ENCODE measurements at regions not wholly inside any gene's neighbourhood (a gene's known extent, or its start where the extent isn't known, plus 50 kb on each side); places are given as distances from the start of the nearest gene placed in this dataset.

GRCh38 chr3:26449996-26450395 lies 172.6 kb upstream of the LRRC3B start:
- Histone ChIP-seq H3K79me2 (no peaks in the 10 kb centered on the region), H3K27me3 (ENCODE audit: control insufficient read depth, insufficient read depth, low read length) (no peaks in the 10 kb centered on the region), H2AFZ (no peak overlapping the region), H3K4me2 (ENCODE audit: low read length) (no peak overlapping the region), H3K27ac (no peak overlapping the region), H3K9ac (no peak overlapping the region), H3K4me1 (no peaks in the 10 kb centered on the region), H3K9me3 (ENCODE audit: control insufficient read depth, low read length) (no peaks in the 10 kb centered on the region), H3K4me3 (ENCODE audit: low read depth, low read length) (no peak overlapping the region), H3K36me3 (ENCODE audit: control insufficient read depth, insufficient read depth, low read length) (no peaks in the 10 kb centered on the region)
- no peak for TF ChIP-seq CTCF (IDR thresholded peaks at IDR 0.05)

GRCh38 chr3:26452363-26452762 lies 170.2 kb upstream of the LRRC3B start:
- H3K9me3 ChIP-seq (ENCODE audit: control insufficient read depth, low read length): no peaks in the 10 kb centered on the region
- H3K27ac ChIP-seq: no peak overlapping the region
- H3K79me2 ChIP-seq: no peaks in the 10 kb centered on the region
- H3K4me2 ChIP-seq (ENCODE audit: low read length): no peak overlapping the region
- no peaks in the 10 kb centered on the region for H3K4me1 ChIP-seq
- H3K27me3 ChIP-seq (ENCODE audit: control insufficient read depth, insufficient read depth, low read length): no peaks in the 10 kb centered on the region
- H3K9ac ChIP-seq: no peak overlapping the region
- no peak for TF ChIP-seq CTCF (IDR thresholded peaks at IDR 0.05)
- no peak overlapping the region for H2AFZ ChIP-seq
- no peak overlapping the region for H3K4me3 ChIP-seq (ENCODE audit: low read depth, low read length)
- H3K36me3 ChIP-seq (ENCODE audit: control insufficient read depth, insufficient read depth, low read length): no peaks in the 10 kb centered on the region

GRCh38 chr3:26460985-26461384 lies 161.6 kb upstream of the LRRC3B start:
- Histone ChIP-seq H3K79me2 (no peaks in the 10 kb centered on the region), H3K4me3 (ENCODE audit: low read depth, low read length) (no peak overlapping the region), H3K27ac (no peak overlapping the region), H3K4me1 (no peaks in the 10 kb centered on the region), H3K4me2 (ENCODE audit: low read length) (no peak overlapping the region), H3K9me3 (ENCODE audit: control insufficient read depth, low read length) (no peaks in the 10 kb centered on the region), H3K27me3 (ENCODE audit: control insufficient read depth, insufficient read depth, low read length) (no peaks in the 10 kb centered on the region), H3K36me3 (ENCODE audit: control insufficient read depth, insufficient read depth, low read length) (no peaks in the 10 kb centered on the region), H2AFZ (no peak overlapping the region), H3K9ac (no peak overlapping the region)
- TF ChIP-seq CTCF (IDR thresholded peaks at IDR 0.05): no peak

- Histone ChIP-seq H2AFZ (no peak overlapping the region), H3K4me3 (ENCODE audit: low read depth, low read length) (no peak overlapping the region), H3K9ac (no peak overlapping the region), H3K4me2 (ENCODE audit: low read length) (no peak overlapping the region), H3K27ac (no peak overlapping the region), H3K4me1 (no peaks in the 10 kb centered on the region), H3K79me2 (no peaks in the 10 kb centered on the region), H3K27me3 (ENCODE audit: control insufficient read depth, insufficient read depth, low read length) (no peaks in the 10 kb centered on the region), H3K36me3 (ENCODE audit: control insufficient read depth, insufficient read depth, low read length) (no peaks in the 10 kb centered on the region), H3K9me3 (ENCODE audit: control insufficient read depth, low read length) (no peaks in the 10 kb centered on the region)
- no peak for TF ChIP-seq CTCF (IDR thresholded peaks at IDR 0.05)
Observed at GRCh38 chr3:26472345-26472744, 150.2 kb upstream of the LRRC3B start.

- Histone ChIP-seq H3K9ac (no peak overlapping the region), H3K4me1 (no peaks in the 10 kb centered on the region), H3K79me2 (no peaks in the 10 kb centered on the region), H3K36me3 (ENCODE audit: control insufficient read depth, insufficient read depth, low read length) (no peaks in the 10 kb centered on the region), H3K9me3 (ENCODE audit: control insufficient read depth, low read length) (no peaks in the 10 kb centered on the region), H3K4me3 (ENCODE audit: low read depth, low read length) (no peak overlapping the region), H3K27me3 (ENCODE audit: control insufficient read depth, insufficient read depth, low read length) (no peaks in the 10 kb centered on the region), H2AFZ (no peak overlapping the region), H3K4me2 (ENCODE audit: low read length) (no peak overlapping the region), H3K27ac (no peak overlapping the region)
- TF ChIP-seq CTCF (IDR thresholded peaks at IDR 0.05): no peak
Observed at GRCh38 chr3:26474706-26475105, 147.9 kb upstream of the LRRC3B start.

Measured in parathyroid adenoma (tissue), 2 donors.